ENCODE measurements at regions not wholly inside any gene's neighbourhood (a gene's known extent, or its start where the extent isn't known, plus 50 kb on each side); places are given as distances from the start of the nearest gene placed in this dataset.

DNA sequence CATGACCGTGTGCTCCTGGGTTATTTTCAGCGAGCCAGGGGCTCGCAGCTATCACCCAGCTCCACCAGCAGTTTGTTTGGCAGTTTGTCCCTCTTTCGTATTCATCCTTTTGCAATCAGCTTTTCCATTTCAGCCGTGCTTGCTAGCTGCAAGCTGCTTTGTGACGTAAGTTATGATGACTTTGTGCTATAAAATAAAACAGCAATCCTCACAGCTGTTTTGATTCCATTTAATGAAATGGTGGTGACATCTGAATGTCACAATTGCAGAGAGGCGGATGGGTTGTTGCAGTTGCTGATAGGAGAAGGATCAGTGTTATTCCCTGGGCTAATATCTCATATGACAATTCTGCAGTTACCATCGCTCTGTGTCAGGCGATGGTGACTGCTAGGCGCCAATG, 251.7 kb downstream of the SNX10 start:
- no peak overlapping the region for H3K27ac ChIP-seq
- H3K9me3 ChIP-seq, result no peaks in the 10 kb centered on the region
- no peaks in the 10 kb centered on the region for H3K36me3 ChIP-seq
- H3K4me1 ChIP-seq, result no peaks in the 10 kb centered on the region
- TF ChIP-seq, protein P1, sequence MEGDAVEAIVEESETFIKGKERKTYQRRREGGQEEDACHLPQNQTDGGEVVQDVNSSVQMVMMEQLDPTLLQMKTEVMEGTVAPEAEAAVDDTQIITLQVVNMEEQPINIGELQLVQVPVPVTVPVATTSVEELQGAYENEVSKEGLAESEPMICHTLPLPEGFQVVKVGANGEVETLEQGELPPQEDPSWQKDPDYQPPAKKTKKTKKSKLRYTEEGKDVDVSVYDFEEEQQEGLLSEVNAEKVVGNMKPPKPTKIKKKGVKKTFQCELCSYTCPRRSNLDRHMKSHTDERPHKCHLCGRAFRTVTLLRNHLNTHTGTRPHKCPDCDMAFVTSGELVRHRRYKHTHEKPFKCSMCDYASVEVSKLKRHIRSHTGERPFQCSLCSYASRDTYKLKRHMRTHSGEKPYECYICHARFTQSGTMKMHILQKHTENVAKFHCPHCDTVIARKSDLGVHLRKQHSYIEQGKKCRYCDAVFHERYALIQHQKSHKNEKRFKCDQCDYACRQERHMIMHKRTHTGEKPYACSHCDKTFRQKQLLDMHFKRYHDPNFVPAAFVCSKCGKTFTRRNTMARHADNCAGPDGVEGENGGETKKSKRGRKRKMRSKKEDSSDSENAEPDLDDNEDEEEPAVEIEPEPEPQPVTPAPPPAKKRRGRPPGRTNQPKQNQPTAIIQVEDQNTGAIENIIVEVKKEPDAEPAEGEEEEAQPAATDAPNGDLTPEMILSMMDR (IDR thresholded peaks at IDR 0.05), result no peak
- no peak overlapping the region for H3K4me3 ChIP-seq
- DNase-seq (ENCODE audit: low spot score in 2 of 2), result no peak
- intact Hi-C loops (cut with DNase I), result no loop called here
- no peaks in the 10 kb centered on the region for H3K27me3 ChIP-seq

DNA sequence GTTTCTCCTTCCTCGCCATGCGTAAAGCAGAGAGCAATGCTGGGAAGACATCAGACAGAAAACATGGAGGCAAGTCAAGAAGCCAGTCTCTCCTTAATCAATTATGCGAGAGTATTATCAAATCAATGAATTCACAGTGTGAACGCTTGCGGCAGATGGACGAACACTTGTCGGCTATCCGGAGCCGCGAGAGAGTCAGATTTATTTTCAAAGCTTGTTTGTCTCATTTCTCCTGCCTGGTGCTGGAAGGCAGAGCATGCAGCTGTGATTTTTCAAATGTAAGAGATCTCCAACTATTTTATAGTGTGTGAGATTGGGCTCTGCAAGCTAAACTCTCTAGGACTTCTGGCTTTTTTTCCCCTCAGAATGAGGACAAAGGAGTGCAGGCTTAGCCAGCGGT, 252.3 kb downstream of the SNX10 start:
- TF ChIP-seq, protein P1 (IDR thresholded peaks at IDR 0.05), result no peak
- no peaks in the 10 kb centered on the region for H3K36me3 ChIP-seq
- H3K9me3 ChIP-seq, result no peaks in the 10 kb centered on the region
- intact Hi-C loops (cut with DNase I), result no loop called here
- no peaks in the 10 kb centered on the region for H3K27me3 ChIP-seq
- H3K4me3 ChIP-seq, result no peak overlapping the region
- no peak overlapping the region for H3K27ac ChIP-seq
- H3K4me1 ChIP-seq, result no peaks in the 10 kb centered on the region
- DNase-seq (ENCODE audit: low spot score in 2 of 2), result no peak

DNA sequence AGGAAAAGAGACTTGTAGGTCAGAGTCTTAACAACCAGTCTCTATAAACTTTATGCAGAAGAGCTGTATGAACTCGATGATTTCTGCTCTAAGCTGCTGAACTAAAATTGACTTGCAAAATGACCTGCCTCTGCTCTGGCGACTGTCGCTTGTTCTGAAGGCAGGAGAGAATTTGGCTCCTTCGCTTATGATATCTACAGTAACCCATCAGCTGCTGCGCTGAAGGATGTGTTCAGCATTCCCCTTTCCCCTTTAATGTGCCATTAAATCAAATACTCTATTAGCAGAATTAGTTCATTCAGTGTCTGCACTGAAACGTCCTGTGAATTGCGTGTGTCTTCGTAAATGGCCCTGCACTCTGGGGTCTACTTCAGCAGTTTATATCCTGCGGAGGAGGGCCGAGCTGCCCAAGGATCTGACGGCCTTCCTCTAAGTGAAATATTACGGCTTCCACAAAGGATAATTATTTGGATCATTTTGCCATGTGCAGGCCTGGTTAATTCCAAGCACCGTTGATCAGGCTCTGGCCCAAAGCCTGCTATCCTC, 254.9 kb downstream of the SNX10 start:
- H3K9me3 ChIP-seq, result no peaks in the 10 kb centered on the region
- H3K4me3 ChIP-seq, result no peak overlapping the region
- no peaks in the 10 kb centered on the region for H3K36me3 ChIP-seq
- DNase-seq (ENCODE audit: low spot score in 2 of 2), result no peak
- TF ChIP-seq, protein P1 (IDR thresholded peaks at IDR 0.05), result no peak
- intact Hi-C loops (cut with DNase I), result no loop called here
- no peaks in the 10 kb centered on the region for H3K4me1 ChIP-seq
- H3K27ac ChIP-seq, result no peak overlapping the region
- no peaks in the 10 kb centered on the region for H3K27me3 ChIP-seq

DNA sequence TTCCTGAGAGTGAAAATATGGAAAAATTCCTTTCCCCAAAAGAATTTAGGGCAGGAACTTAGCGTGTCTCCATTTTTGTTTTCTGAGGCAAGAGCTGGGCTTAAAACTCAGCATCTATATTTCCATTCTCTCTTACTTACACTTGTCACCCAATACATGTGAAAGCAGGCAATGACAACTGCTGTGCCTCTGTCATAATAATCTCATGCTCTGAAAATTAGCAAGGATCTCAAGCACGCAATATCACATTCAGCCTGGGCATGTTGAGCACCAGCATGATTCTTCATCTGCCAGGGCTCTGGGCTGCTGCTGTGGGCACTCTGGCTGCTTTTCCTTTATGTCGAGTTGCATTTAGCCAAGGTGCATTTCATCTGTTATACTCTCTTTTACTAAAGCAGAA, 255.5 kb downstream of the SNX10 start:
- no peaks in the 10 kb centered on the region for H3K4me1 ChIP-seq
- intact Hi-C loops (cut with DNase I), result no loop called here
- TF ChIP-seq, protein P1 (IDR thresholded peaks at IDR 0.05), result no peak
- H3K27ac ChIP-seq, result no peak overlapping the region
- no peak overlapping the region for H3K4me3 ChIP-seq
- H3K9me3 ChIP-seq, result no peaks in the 10 kb centered on the region
- H3K36me3 ChIP-seq, result no peaks in the 10 kb centered on the region
- no peaks in the 10 kb centered on the region for H3K27me3 ChIP-seq
- no peak for DNase-seq (ENCODE audit: low spot score in 2 of 2)

DNA sequence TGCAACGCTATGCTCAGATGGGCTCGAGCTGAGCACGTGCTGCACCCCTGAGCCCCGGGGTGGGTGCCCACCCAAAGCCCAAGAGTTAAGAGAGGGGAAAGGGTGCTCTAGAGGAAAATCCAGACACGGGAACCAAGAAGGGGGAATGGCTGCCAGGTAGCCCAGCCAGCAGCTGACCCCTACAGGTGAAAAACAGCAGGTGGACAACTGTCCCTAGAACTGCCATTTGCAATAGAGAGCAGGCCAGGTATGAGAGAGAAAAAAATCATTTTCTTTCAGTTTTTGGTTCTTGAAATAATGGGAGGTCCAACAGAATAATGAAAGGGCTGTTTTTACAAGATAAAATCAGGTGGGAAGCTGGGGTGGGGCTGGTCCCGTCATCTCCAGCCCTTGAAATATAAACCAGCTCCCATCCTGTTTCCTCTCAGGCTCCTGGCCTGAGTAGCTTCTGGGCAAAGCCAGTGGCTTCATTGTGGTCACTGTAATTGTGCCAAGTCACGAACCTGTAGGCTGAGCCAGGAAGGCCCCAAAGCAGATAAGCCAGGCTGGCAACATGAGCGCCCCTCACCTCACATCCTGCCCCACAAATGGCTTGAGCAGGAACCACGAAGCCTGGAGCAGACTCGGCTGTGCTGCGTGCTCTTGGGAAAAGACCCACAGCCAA, 257.8 kb downstream of the SNX10 start:
- H3K27me3 ChIP-seq, result no peaks in the 10 kb centered on the region
- no peak overlapping the region for H3K27ac ChIP-seq
- no peaks in the 10 kb centered on the region for H3K36me3 ChIP-seq
- H3K9me3 ChIP-seq, result no peaks in the 10 kb centered on the region
- TF ChIP-seq, protein P1 (IDR thresholded peaks at IDR 0.05), result no peak
- DNase-seq (ENCODE audit: low spot score in 2 of 2), result no peak
- H3K4me3 ChIP-seq, result no peak overlapping the region
- intact Hi-C loops (cut with DNase I), result no loop called here
- H3K4me1 ChIP-seq, result no peaks in the 10 kb centered on the region
